ENCODE measurements at regions not wholly inside any gene's neighbourhood (a gene's known extent, or its start where the extent isn't known, plus 50 kb on each side); places are given as distances from the start of the nearest gene placed in this dataset.

DNA sequence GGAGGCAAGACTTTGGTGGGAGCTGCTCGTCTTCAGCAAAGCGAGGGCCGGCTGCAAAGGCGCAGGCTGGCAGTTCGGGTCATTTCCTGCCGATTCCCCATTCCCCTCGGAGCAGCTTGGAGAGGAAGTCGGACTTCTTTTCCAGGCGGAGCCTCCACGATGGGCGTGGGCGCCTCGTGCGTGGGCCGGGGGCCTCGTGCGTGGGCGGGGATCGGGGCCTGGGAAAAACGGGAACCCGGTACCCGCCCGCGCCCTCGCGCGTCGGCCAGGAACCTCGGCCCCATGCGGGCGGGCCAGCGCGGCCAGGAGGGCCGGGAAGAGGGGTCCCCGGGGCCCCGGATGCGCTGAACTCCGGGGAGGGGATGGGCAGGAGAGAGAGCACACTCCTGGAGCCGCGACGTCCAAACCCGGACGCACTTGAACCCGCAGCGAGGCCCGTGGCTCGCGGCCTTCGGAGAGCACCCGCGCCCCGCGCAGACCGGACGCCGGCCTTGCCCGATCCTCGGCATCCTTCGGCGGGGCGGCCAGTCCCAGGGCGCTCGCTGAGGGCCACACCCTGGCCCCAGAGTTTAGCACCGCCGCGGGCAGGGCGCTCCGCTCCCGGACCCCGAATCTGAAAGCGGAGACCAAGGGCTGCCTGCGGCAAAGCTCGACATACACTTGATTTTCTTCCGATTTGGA, 368.4 kb downstream of the MTX2 start:
- DNase-seq (ENCODE audit: low read depth), result no peak
- TF ChIP-seq, protein P1, sequence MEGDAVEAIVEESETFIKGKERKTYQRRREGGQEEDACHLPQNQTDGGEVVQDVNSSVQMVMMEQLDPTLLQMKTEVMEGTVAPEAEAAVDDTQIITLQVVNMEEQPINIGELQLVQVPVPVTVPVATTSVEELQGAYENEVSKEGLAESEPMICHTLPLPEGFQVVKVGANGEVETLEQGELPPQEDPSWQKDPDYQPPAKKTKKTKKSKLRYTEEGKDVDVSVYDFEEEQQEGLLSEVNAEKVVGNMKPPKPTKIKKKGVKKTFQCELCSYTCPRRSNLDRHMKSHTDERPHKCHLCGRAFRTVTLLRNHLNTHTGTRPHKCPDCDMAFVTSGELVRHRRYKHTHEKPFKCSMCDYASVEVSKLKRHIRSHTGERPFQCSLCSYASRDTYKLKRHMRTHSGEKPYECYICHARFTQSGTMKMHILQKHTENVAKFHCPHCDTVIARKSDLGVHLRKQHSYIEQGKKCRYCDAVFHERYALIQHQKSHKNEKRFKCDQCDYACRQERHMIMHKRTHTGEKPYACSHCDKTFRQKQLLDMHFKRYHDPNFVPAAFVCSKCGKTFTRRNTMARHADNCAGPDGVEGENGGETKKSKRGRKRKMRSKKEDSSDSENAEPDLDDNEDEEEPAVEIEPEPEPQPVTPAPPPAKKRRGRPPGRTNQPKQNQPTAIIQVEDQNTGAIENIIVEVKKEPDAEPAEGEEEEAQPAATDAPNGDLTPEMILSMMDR (conservative IDR thresholded peaks at IDR 0.05; ENCODE audit: low read depth, low read length), result no peak

GRCh38 chr2:176638167-176639015, 369.1 kb downstream of the MTX2 start:
- no peak for DNase-seq (ENCODE audit: low read depth)
- peak overlapping the region; percentile 72 for H3K4me3 ChIP-seq (ENCODE audit: low read depth, low read length)
- TF ChIP-seq, protein P1 (conservative IDR thresholded peaks at IDR 0.05; ENCODE audit: low read depth, low read length), result peak; percentile 65

More for the DNA sequence above, 368.4 kb downstream of the MTX2 start:
- peak overlapping the region; percentile 72 for H3K4me3 ChIP-seq (ENCODE audit: low read depth, low read length)

GRCh38 chr2:176639016-176639343, 369.7 kb downstream of the MTX2 start:
- TF ChIP-seq, protein P1 (conservative IDR thresholded peaks at IDR 0.05; ENCODE audit: low read depth, low read length), result no peak
- DNase-seq (ENCODE audit: low read depth), result no peak
- H3K4me3 ChIP-seq (ENCODE audit: low read depth, low read length), result no peak overlapping the region

GRCh38 chr2:176639671-176640070, 370.4 kb downstream of the MTX2 start:
- DNase-seq (ENCODE audit: low read depth), result no peak
- TF ChIP-seq, protein P1 (conservative IDR thresholded peaks at IDR 0.05; ENCODE audit: low read depth, low read length), result no peak
- no peak overlapping the region for H3K4me3 ChIP-seq (ENCODE audit: low read depth, low read length)

GRCh38 chr2:176641436-176641835, 372.2 kb downstream of the MTX2 start:
- DNase-seq (ENCODE audit: low read depth), result no peak
- H3K4me3 ChIP-seq (ENCODE audit: low read depth, low read length), result no peak overlapping the region
- TF ChIP-seq, protein P1 (conservative IDR thresholded peaks at IDR 0.05; ENCODE audit: low read depth, low read length), result no peak

DNA sequence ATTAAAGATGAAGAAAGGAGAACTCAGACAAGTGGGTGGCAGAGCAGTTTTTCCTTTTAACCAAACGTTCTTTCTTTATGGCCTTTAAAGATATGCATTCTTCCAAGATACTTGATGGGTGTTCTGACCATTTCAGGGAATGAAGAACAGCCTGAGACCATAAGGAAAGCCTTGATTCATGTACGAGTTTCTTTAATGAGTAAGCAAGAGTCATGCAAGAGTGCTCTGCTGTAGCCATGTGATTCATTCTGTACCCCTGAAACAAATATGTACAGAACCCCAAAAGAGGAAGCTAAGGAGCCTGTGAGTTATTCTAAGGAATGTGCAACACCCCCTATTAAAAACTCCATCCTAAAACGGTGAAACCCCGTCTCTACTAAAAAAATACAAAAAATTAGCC, 372.8 kb downstream of the MTX2 start:
- H3K4me3 ChIP-seq (ENCODE audit: low read depth, low read length), result no peak overlapping the region
- peak; percentile 44 for DNase-seq (ENCODE audit: low read depth)
- TF ChIP-seq, protein P1 (conservative IDR thresholded peaks at IDR 0.05; ENCODE audit: low read depth, low read length), result no peak

Measured in epithelial cell of proximal tubule (primary cell).